Spinal cord (tissue), 9 donors: ENCODE measurements at regions not wholly inside any gene's neighbourhood (a gene's known extent, or its start where the extent isn't known, plus 50 kb on each side); places are given as distances from the start of the nearest gene placed in this dataset.
"Not testable (repeated sequence)": the region's sequence is repeated elsewhere in the genome, so short reads cannot be mapped to it uniquely, and the experiment has no call there.

Experiments used
- DNase-seq, 6 donors: peaks; one replicate each; pipeline versions ENCODE4 v3.0.0 to v3.0.0-alpha.2; 2013 to 2015; ENCODE audit warnings: low spot score in 6 of 6, low read depth in 4 of 6
- H3K27ac ChIP-seq: one replicate; pipeline ENCODE4 v1.5.1; 2013; ENCODE audit warnings: low read depth, low read length, control low read depth
- H3K27me3 ChIP-seq: one replicate; pipeline ENCODE4 v1.6.1; 2013; ENCODE audit warnings: low read length; ENCODE audit not compliant: control insufficient read depth, insufficient read depth
- H3K36me3 ChIP-seq: one replicate; pipeline ENCODE4 v1.6.1; 2013; ENCODE audit warnings: low read length; ENCODE audit not compliant: control insufficient read depth, insufficient read depth
- H3K4me1 ChIP-seq: one replicate; pipeline ENCODE4 v1.6.1; 2013; ENCODE audit warnings: low read length; ENCODE audit not compliant: control insufficient read depth, insufficient read depth
- H3K4me3 ChIP-seq: one replicate; pipeline ENCODE4 v1.5.1; 2013; ENCODE audit warnings: low read depth, low read length, control low read depth
- H3K9me3 ChIP-seq: one replicate; pipeline ENCODE4 v1.6.1; 2013; ENCODE audit warnings: low read length; ENCODE audit not compliant: control insufficient read depth, insufficient read depth
- WGBS: methylation state at CpG from one replicate; pipeline ENCODE4 v1.1.5; 2013; ENCODE audit warnings: missing lambda C conversion rate; ENCODE audit not compliant: insufficient coverage; 5-methylcytosine and 5-hydroxymethylcytosine counted together
- donor health status: healthy.

DNA sequence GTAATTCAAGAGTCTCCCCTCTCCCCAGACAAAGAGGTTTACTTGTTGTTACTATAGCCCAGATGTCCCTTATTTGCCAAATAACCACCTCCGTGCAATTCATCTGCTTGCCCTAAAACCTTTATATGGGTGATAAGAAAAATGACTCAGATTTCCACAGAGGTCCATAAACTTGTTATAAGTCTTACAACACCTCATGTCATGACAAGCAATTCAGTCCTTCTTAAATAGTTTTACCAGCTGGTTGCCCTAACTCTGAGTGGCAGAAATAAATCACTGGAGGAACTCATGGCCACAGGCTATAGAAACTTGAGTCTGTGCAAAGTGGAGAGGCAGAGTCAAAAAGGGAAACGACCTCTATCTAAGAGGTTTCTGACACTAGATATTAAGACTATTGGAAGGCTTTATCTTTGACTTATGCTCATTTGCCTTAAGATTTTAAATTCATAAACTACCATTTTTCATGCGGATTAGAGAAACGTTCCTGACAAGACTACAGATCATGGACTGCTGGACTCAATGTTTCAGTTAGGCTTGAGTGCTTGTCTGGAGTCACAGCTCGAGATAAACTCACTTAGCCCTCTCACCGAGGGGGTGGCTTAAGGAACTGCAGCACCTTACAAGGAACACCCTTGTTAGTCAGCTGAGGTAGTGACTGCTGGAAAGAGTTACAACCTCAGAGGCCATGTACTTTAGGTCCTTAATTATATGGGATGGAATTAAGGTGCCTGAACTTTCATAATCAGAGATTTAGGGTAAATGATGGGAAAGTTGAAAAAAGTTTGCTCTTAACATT lies 662.5 kb upstream of the USP24 start:
- no peaks in the 10 kb centered on the region for H3K36me3 ChIP-seq
- DNase-seq: no peak
- no peak overlapping the region for H3K4me3 ChIP-seq
- no peaks in the 10 kb centered on the region for H3K4me1 ChIP-seq
- H3K27me3 ChIP-seq: no peaks in the 10 kb centered on the region
- H3K27ac ChIP-seq: no peak overlapping the region
- H3K9me3 ChIP-seq: no peaks in the 10 kb centered on the region
- WGBS: 84% methylated on average over 3 of the region's 6 CpGs

- Histone ChIP-seq H3K4me3 (no peak overlapping the region), H3K4me1 (no peaks in the 10 kb centered on the region), H3K9me3 (no peaks in the 10 kb centered on the region), H3K36me3 (no peaks in the 10 kb centered on the region), H3K27me3 (no peaks in the 10 kb centered on the region), H3K27ac (no peak overlapping the region)
- no CpG with 5 or more reads among the region's 1 CpG for WGBS
- DNase-seq: no peak
Measured at GRCh38 chr1:55876276-55877060, 661.3 kb upstream of the USP24 start.

- Histone ChIP-seq H3K27ac (no peak overlapping the region), H3K4me1 (no peaks in the 10 kb centered on the region), H3K9me3 (no peaks in the 10 kb centered on the region), H3K27me3 (no peaks in the 10 kb centered on the region), H3K36me3 (no peaks in the 10 kb centered on the region), H3K4me3 (no peak overlapping the region)
- peak in 1 of 6 donors; percentile 54 for DNase-seq
Measured at GRCh38 chr1:55870106-55870505, 654.9 kb upstream of the USP24 start.

- WGBS: no CpG with 5 or more reads among the region's 1 CpG
- peak in 1 of 6 donors; percentile 31 for DNase-seq
Measured at GRCh38 chr1:55869065-55869464, 653.9 kb upstream of the USP24 start.

GRCh38 chr1:55868026-55868425 lies 652.9 kb upstream of the USP24 start:
- H3K4me1 ChIP-seq: no peaks in the 10 kb centered on the region
- no peaks in the 10 kb centered on the region for H3K9me3 ChIP-seq
- H3K27ac ChIP-seq: no peak overlapping the region
- DNase-seq: peak in 1 of 6 donors; percentile 22
- H3K36me3 ChIP-seq: no peaks in the 10 kb centered on the region
- H3K4me3 ChIP-seq: no peak overlapping the region
- no CpG with 5 or more reads among the region's 2 CpGs for whole genome bisulfite sequencing
- no peaks in the 10 kb centered on the region for H3K27me3 ChIP-seq

More at GRCh38 chr1:55869065-55869464, 653.9 kb upstream of the USP24 start:
- no peaks in the 10 kb centered on the region for H3K27me3 ChIP-seq
- no peak overlapping the region for H3K27ac ChIP-seq
- no peaks in the 10 kb centered on the region for H3K4me1 ChIP-seq
- no peaks in the 10 kb centered on the region for H3K9me3 ChIP-seq
- H3K36me3 ChIP-seq: no peaks in the 10 kb centered on the region
- no peak overlapping the region for H3K4me3 ChIP-seq

DNA sequence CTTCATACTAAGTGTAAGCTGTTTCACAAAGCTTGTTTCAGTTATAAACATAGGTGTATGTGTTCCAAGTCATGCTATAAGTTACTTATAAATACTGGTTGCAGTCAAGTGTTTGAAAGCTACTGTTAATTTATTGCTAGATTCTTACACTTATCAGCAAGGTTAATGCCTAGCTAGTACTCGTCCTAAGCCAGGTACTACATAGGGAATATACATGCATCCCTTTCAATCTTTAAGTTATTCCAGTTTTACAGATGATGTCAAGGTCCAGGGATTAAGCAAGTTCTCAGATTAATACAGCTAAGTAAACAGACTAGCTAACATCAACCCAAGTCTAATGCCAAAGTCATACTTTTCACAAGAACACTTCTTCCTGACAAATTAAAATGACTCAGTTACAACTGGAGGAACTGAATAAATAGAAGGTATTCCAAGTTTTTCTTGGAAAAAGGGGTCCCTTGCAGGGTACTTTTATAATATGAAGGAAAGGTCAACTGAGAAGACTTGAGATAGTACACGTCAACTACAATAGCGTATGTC lies 652.2 kb upstream of the USP24 start:
- WGBS: 100% methylated on average over 2 of the region's 3 CpGs

GRCh38 chr1:55865778-55866177 lies 650.6 kb upstream of the USP24 start:
- H3K27ac ChIP-seq, H3K27me3 ChIP-seq, H3K4me3 ChIP-seq, H3K4me1 ChIP-seq, H3K36me3 ChIP-seq, H3K9me3 ChIP-seq, DNase-seq: not testable (repeated sequence)
- WGBS: 80% methylated on average over 1 of the region's 7 CpGs

More for the DNA sequence above, 652.2 kb upstream of the USP24 start:
- Histone ChIP-seq H3K27ac (no peak overlapping the region), H3K36me3 (no peaks in the 10 kb centered on the region), H3K27me3 (no peaks in the 10 kb centered on the region), H3K4me1 (no peaks in the 10 kb centered on the region), H3K4me3 (no peak overlapping the region), H3K9me3 (no peaks in the 10 kb centered on the region)
- no peak for DNase-seq

DNA sequence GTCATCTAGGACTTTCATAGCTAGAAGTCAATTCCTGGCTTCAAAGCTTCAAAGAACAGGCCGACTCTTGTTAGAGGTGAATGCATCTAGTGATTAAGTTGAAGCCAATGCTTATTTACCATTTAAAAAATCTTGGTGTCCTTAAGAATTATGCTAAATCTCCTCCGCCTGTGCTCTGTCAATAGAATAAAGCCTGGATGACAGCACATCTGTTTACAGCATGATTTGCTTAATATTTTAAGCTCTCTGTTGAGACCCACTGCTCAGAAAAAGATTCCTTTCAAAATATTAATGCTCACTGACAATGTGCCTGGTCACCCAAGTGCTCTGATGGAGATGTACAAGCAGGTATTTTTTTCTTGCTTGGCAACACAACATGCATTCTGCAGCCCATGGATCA lies 649.1 kb upstream of the USP24 start:
- no peak overlapping the region for H3K4me3 ChIP-seq
- no peaks in the 10 kb centered on the region for H3K4me1 ChIP-seq
- no peaks in the 10 kb centered on the region for H3K9me3 ChIP-seq
- no CpG with 5 or more reads among the region's 2 CpGs for WGBS
- H3K36me3 ChIP-seq: no peaks in the 10 kb centered on the region
- DNase-seq: no peak
- no peaks in the 10 kb centered on the region for H3K27me3 ChIP-seq
- H3K27ac ChIP-seq: no peak overlapping the region

GRCh38 chr1:55861676-55862340 lies 646.6 kb upstream of the USP24 start:
- H3K27me3 ChIP-seq: no peaks in the 10 kb centered on the region
- DNase-seq: no peak
- no peaks in the 10 kb centered on the region for H3K9me3 ChIP-seq
- no CpG with 5 or more reads among the region's 3 CpGs for WGBS
- H3K27ac ChIP-seq: no peak overlapping the region
- no peak overlapping the region for H3K4me3 ChIP-seq
- H3K4me1 ChIP-seq: no peaks in the 10 kb centered on the region
- no peaks in the 10 kb centered on the region for H3K36me3 ChIP-seq
